ENCODE measurements at regions not wholly inside any gene's neighbourhood (a gene's known extent, or its start where the extent isn't known, plus 50 kb on each side); places are given as distances from the start of the nearest gene placed in this dataset.

- Histone ChIP-seq H2AFZ (no peak overlapping the region), H3K9me2 (ENCODE audit: insufficient read depth) (no peaks in the 10 kb centered on the region), H3K27ac (ENCODE audit: low read depth) (no peak overlapping the region), H3K4me3 (no peak overlapping the region), H4K20me1 (replicated peaks; ENCODE audit: insufficient read depth) (no peaks in the 10 kb centered on the region), H3K4me1 (ENCODE audit: insufficient read depth) (no peaks in the 10 kb centered on the region; the same call in 1 of the 2 replicates), H3K4me2 (no peak overlapping the region), H3F3A (replicated peaks; ENCODE audit: low read depth) (no peaks in the 10 kb centered on the region), H3K79me2 (replicated peaks; ENCODE audit: insufficient read depth) (no peaks in the 10 kb centered on the region), H3K36me3 (ENCODE audit: insufficient read depth) (no peaks in the 10 kb centered on the region), H3K27me3 (ENCODE audit: insufficient read depth) (no peaks in the 10 kb centered on the region)
- Mint-ChIP-seq H3K27me3 (ENCODE audit: insufficient read depth, low read depth, poor library complexity) (peaks cover 12% of the 10 kb centered on the region), H3K36me3 (ENCODE audit: low read depth) (no peaks in the 10 kb centered on the region; the same call in 2 of the 3 replicates), H3K27ac (no peak overlapping the region), H3K9me3 (no peaks in the 10 kb centered on the region; the same call in 2 of the 3 replicates), H3K4me1 (peaks cover 24% of the 10 kb centered on the region), H3K4me3 (no peak overlapping the region)
- no peak for DNase-seq (ENCODE audit: low spot score)
- no peak for TF ChIP-seq EZH2phosphoT487 (IDR thresholded peaks at IDR 0.05; ENCODE audit: unreplicated experiment)
- no peak for TF ChIP-seq CREB1 (CRISPR knock-in tag; IDR thresholded peaks at IDR 0.05; ENCODE audit: low read depth)
- no peak for TF ChIP-seq CTCF (conservative IDR thresholded peaks at IDR 0.05; ENCODE audit: low read depth in 2 of 2)
- TF ChIP-seq ZNF462 (CRISPR knock-in tag; IDR thresholded peaks at IDR 0.05), result no peak
- no peak for TF ChIP-seq JUNB (IDR thresholded peaks at IDR 0.05; ENCODE audit: unreplicated experiment)
- no peak for TF ChIP-seq NANOG (IDR thresholded peaks at IDR 0.05; ENCODE audit: borderline replicate concordance)
- TF ChIP-seq STAT1 (IDR thresholded peaks at IDR 0.05; ENCODE audit: unreplicated experiment), result no peak
- TF ChIP-seq, protein P1, sequence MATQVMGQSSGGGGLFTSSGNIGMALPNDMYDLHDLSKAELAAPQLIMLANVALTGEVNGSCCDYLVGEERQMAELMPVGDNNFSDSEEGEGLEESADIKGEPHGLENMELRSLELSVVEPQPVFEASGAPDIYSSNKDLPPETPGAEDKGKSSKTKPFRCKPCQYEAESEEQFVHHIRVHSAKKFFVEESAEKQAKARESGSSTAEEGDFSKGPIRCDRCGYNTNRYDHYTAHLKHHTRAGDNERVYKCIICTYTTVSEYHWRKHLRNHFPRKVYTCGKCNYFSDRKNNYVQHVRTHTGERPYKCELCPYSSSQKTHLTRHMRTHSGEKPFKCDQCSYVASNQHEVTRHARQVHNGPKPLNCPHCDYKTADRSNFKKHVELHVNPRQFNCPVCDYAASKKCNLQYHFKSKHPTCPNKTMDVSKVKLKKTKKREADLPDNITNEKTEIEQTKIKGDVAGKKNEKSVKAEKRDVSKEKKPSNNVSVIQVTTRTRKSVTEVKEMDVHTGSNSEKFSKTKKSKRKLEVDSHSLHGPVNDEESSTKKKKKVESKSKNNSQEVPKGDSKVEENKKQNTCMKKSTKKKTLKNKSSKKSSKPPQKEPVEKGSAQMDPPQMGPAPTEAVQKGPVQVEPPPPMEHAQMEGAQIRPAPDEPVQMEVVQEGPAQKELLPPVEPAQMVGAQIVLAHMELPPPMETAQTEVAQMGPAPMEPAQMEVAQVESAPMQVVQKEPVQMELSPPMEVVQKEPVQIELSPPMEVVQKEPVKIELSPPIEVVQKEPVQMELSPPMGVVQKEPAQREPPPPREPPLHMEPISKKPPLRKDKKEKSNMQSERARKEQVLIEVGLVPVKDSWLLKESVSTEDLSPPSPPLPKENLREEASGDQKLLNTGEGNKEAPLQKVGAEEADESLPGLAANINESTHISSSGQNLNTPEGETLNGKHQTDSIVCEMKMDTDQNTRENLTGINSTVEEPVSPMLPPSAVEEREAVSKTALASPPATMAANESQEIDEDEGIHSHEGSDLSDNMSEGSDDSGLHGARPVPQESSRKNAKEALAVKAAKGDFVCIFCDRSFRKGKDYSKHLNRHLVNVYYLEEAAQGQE (IDR thresholded peaks at IDR 0.05; ENCODE audit: unreplicated experiment), result no peak
- no peak for TF ChIP-seq POLR2AphosphoS5 (IDR thresholded peaks at IDR 0.05; ENCODE audit: low read depth)
- TF ChIP-seq ZNF331 (CRISPR knock-in tag; IDR thresholded peaks at IDR 0.05; ENCODE audit: low read depth), result no peak
- TF ChIP-seq ETS1 (IDR thresholded peaks at IDR 0.05), result no peak
- TF ChIP-seq EZH2 (IDR thresholded peaks at IDR 0.05; ENCODE audit: low read depth, unreplicated experiment), result no peak
- TF ChIP-seq ZNF114 (CRISPR knock-in tag; IDR thresholded peaks at IDR 0.05), result no peak
- ATAC-seq, result no peak
These were observed 75.6 kb upstream of the INSIG1 start for GRCh38 chr7:155222061-155222460.

Measured in GM23338 (cell line).